DMS 273 (cell line): ENCODE measurements at regions not wholly inside any gene's neighbourhood (a gene's known extent, or its start where the extent isn't known, plus 50 kb on each side); places are given as distances from the start of the nearest gene placed in this dataset.
"Not testable (repeated sequence)": the region's sequence is repeated elsewhere in the genome, so short reads cannot be mapped to it uniquely, and the experiment has no call there.

Experiments used
- DNase-seq: peaks from one replicate; lab custom pipeline; 2025; ENCODE audit not compliant: unreplicated experiment; lab: John Stamatoyannopoulos, UW

- not testable (repeated sequence) for DNase-seq
Measured at GRCh38 chr2:66177128-66177796, 257.7 kb upstream of the MEIS1 start.

GRCh38 chr2:66174491-66174890 is 260.4 kb upstream of the MEIS1 start:
- DNase-seq, result no peak

- DNase-seq, result peak; percentile 84
Measured at GRCh38 chr2:66173645-66174044, 261.3 kb upstream of the MEIS1 start.

- DNase-seq, result no peak
Measured at GRCh38 chr2:66171530-66171929, 263.4 kb upstream of the MEIS1 start.

- DNase-seq, result no peak
Measured at GRCh38 chr2:66170744-66171330, 264.1 kb upstream of the MEIS1 start.

- DNase-seq, result no peak
Measured at GRCh38 chr2:66169076-66169475, 265.8 kb upstream of the MEIS1 start.

- DNase-seq, result no peak
Measured at GRCh38 chr2:66164470-66164869, 270.5 kb upstream of the MEIS1 start.

- DNase-seq, result no peak
Measured at GRCh38 chr2:66156171-66156570, 278.8 kb upstream of the MEIS1 start.

- DNase-seq, result no peak
Measured at GRCh38 chr2:66153941-66154340, 281.0 kb upstream of the MEIS1 start.

- no peak for DNase-seq
Measured at GRCh38 chr2:66145490-66145889, 289.4 kb upstream of the MEIS1 start.

GRCh38 chr2:66144324-66144723 is 290.6 kb upstream of the MEIS1 start:
- not testable (repeated sequence) for DNase-seq

- no peak for DNase-seq
Measured at GRCh38 chr2:66137606-66138130, 297.3 kb upstream of the MEIS1 start.

GRCh38 chr2:66134138-66134701 is 300.7 kb upstream of the MEIS1 start:
- no peak for DNase-seq

GRCh38 chr2:66127656-66128055 is 307.3 kb upstream of the MEIS1 start:
- DNase-seq, result no peak

GRCh38 chr2:66127061-66127460 is 307.9 kb upstream of the MEIS1 start:
- DNase-seq, result no peak

- DNase-seq, result no peak
Measured at GRCh38 chr2:66125951-66126350, 309.0 kb upstream of the MEIS1 start.

- DNase-seq, result no peak
Measured at GRCh38 chr2:66122516-66122915, 312.4 kb upstream of the MEIS1 start.

GRCh38 chr2:66121946-66122345 is 313.0 kb upstream of the MEIS1 start:
- DNase-seq, result no peak

- no peak for DNase-seq
Measured at GRCh38 chr2:66113988-66114625, 320.8 kb upstream of the MEIS1 start.

- no peak for DNase-seq
Measured at GRCh38 chr2:66111706-66112105, 323.2 kb upstream of the MEIS1 start.

- DNase-seq, result no peak
Measured at GRCh38 chr2:66110608-66111007, 324.3 kb upstream of the MEIS1 start.

GRCh38 chr2:66110086-66110485 is 324.8 kb upstream of the MEIS1 start:
- no peak for DNase-seq
